ENCODE measurements at regions not wholly inside any gene's neighbourhood (a gene's known extent, or its start where the extent isn't known, plus 50 kb on each side); places are given as distances from the start of the nearest gene placed in this dataset.
"Not testable (repeated sequence)": the region's sequence is repeated elsewhere in the genome, so short reads cannot be mapped to it uniquely, and the experiment has no call there.

DNA sequence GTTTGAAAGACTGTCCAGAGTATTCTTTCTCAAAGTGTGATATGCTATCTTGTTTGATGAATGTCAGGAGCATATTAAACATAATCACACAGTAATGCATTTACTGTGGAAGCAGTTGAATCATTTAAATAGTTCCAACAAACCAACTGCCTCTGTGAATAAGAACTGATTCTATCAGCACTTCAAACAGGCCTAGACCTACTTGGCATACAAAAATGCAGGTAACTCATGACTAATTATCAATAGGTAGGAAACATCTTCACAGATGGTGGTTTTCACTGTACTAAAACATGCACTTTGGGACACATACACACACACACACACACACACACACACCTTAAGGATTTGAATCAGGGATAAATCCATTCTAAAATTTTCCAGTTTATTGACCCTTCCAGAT lies 91.2 kb upstream of the SNX2 start:
- H3K4me3 ChIP-seq (ENCODE audit: low read depth, low read length), result no peak overlapping the region
- TF ChIP-seq, protein P1, sequence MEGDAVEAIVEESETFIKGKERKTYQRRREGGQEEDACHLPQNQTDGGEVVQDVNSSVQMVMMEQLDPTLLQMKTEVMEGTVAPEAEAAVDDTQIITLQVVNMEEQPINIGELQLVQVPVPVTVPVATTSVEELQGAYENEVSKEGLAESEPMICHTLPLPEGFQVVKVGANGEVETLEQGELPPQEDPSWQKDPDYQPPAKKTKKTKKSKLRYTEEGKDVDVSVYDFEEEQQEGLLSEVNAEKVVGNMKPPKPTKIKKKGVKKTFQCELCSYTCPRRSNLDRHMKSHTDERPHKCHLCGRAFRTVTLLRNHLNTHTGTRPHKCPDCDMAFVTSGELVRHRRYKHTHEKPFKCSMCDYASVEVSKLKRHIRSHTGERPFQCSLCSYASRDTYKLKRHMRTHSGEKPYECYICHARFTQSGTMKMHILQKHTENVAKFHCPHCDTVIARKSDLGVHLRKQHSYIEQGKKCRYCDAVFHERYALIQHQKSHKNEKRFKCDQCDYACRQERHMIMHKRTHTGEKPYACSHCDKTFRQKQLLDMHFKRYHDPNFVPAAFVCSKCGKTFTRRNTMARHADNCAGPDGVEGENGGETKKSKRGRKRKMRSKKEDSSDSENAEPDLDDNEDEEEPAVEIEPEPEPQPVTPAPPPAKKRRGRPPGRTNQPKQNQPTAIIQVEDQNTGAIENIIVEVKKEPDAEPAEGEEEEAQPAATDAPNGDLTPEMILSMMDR (conservative IDR thresholded peaks at IDR 0.05; ENCODE audit: low read depth, low read length), result no peak
- no peak for DNase-seq (ENCODE audit: low read depth)

DNA sequence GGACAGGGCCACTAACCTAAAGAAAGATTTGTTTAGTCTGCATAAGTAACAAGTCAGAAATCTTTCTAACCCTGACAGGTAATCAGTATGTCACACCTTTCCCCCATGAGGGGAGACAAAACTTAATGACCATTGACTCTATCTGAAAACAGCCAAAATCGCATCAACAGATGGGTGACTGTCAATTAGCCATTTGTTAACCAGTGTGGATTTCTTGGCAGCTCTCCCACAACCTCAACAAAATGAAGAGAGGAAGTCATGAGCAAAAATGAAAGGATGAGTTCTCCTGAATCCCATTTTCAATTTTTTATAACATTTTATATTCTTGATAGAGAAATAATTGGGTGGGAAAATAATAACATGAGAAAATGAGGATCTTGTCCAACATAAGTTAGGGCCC lies 84.6 kb upstream of the SNX2 start:
- H3K4me3 ChIP-seq (ENCODE audit: low read depth, low read length), result no peak overlapping the region
- DNase-seq (ENCODE audit: low read depth), result no peak

GRCh38 chr5:122691931-122692330 lies 82.9 kb upstream of the SNX2 start:
- TF ChIP-seq, protein P1 (conservative IDR thresholded peaks at IDR 0.05; ENCODE audit: low read depth, low read length), result no peak
- DNase-seq (ENCODE audit: low read depth), result no peak
- H3K4me3 ChIP-seq (ENCODE audit: low read depth, low read length), result no peak overlapping the region

More for the DNA sequence above, 84.6 kb upstream of the SNX2 start:
- TF ChIP-seq, protein P1 (conservative IDR thresholded peaks at IDR 0.05; ENCODE audit: low read depth, low read length), result no peak

DNA sequence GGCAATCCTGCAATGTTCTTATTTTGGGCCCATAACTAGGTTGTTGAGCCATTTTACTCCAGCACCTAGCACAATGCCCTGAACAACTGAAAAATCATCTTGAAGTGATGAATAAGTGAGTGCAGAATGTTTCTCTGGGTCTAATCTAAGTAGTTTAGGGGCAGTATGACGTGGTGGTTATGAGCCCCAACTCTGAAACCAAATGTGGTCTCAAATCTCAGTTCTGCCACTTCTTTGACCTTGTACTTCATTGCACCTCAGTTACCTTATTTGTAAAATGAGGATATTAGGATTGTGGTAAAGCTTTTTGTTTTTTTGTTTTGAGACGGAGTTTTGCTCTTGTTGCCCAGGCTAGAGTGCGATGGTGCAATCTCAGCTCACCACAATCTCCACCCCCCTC lies 80.9 kb upstream of the SNX2 start:
- TF ChIP-seq, protein P1 (conservative IDR thresholded peaks at IDR 0.05; ENCODE audit: low read depth, low read length), result no peak
- H3K4me3 ChIP-seq (ENCODE audit: low read depth, low read length), result no peak overlapping the region
- no peak for DNase-seq (ENCODE audit: low read depth)

DNA sequence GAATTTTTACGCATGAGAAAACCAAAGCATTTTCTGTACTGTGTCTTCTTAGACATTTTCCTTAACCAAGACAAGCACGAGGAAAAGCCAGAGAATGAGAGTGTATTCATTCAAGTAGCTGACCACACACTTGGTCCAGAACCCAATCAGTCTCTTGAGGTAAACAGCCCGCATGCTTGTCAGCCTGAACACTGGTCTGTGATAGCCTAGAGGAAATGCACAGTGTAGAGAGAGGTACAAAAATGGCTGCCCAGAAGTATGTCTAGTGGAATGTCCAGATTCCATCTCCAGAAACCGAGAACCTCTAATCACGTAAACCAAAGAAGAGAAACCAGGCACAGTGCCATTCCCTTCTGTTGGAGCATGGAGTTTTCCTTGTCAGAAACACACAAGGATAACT lies 80.0 kb upstream of the SNX2 start:
- DNase-seq (ENCODE audit: low read depth), result no peak
- TF ChIP-seq, protein P1 (conservative IDR thresholded peaks at IDR 0.05; ENCODE audit: low read depth, low read length), result no peak
- no peak overlapping the region for H3K4me3 ChIP-seq (ENCODE audit: low read depth, low read length)

- not testable (repeated sequence) for H3K4me3 ChIP-seq (ENCODE audit: low read depth, low read length); DNase-seq (ENCODE audit: low read depth)
Measured at GRCh38 chr5:122696735-122697134, 78.1 kb upstream of the SNX2 start.

DNA sequence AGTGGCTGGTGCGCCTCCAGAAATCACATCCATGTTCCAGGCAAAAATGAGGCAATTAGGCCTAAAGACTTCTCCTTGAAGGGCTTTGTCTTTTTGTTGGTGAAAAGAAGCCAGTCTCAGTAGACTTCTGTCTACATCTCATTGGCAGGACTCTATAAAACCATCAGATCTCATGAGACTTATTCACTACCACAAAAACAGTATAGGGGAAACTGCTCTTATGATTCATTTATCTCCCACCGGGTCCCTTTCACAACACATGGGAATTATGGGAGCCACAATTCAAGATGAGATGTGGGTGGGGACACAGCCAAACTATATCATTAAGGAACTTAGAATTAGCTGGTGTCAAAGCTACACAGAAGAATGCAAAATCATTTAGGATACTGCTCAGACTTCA lies 77.7 kb upstream of the SNX2 start:
- TF ChIP-seq, protein P1 (conservative IDR thresholded peaks at IDR 0.05; ENCODE audit: low read depth, low read length), result no peak
- H3K4me3 ChIP-seq (ENCODE audit: low read depth, low read length), result no peak overlapping the region
- DNase-seq (ENCODE audit: low read depth), result no peak

DNA sequence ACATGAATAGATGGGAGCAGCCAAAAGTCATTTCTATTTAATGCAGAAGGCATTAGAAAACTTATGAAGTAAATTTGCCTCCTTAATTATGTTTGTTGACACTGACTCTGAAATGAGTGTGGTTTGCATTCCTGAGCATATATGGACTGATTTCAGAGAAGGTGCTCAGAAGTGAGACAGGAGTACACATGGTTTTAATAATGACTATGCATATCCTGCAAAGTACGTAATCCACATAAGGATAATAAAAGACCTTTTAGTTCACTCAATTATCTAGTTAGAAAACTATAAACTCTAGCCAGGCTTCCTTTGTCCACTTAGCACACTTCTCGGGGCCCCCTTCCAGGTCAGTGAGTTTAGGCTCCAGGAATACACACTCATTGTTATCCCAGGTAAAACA lies 75.7 kb upstream of the SNX2 start:
- no peak overlapping the region for H3K4me3 ChIP-seq (ENCODE audit: low read depth, low read length)
- TF ChIP-seq, protein P1 (conservative IDR thresholded peaks at IDR 0.05; ENCODE audit: low read depth, low read length), result no peak
- no peak for DNase-seq (ENCODE audit: low read depth)
